Stomach smooth muscle (tissue), 2 donors: ENCODE measurements at regions not wholly inside any gene's neighbourhood (a gene's known extent, or its start where the extent isn't known, plus 50 kb on each side); places are given as distances from the start of the nearest gene placed in this dataset.

Experiments used
- H3K27ac ChIP-seq: one replicate; pipeline ENCODE4 v1.7.0; 2013; ENCODE audit warnings: mild to moderate bottlenecking, low read length, inconsistent platforms
- H3K27me3 ChIP-seq, 2 donors: one replicate each; pipeline ENCODE4 v1.7.0; 2013; ENCODE audit warnings: low read length in 2 of 2; ENCODE audit not compliant: insufficient read depth in 2 of 2, control insufficient read depth in 1 of 2
- H3K36me3 ChIP-seq, 2 donors: one replicate each; pipeline ENCODE4 v1.7.0; 2013; ENCODE audit warnings: low read length in 2 of 2; ENCODE audit not compliant: control insufficient read depth in 2 of 2, insufficient read depth in 2 of 2
- H3K4me1 ChIP-seq: one replicate; pipeline ENCODE4 v1.7.0; 2013; ENCODE audit warnings: low read length; ENCODE audit not compliant: control insufficient read depth, insufficient read depth
- H3K4me3 ChIP-seq, 2 donors: one replicate each; pipeline ENCODE4 v1.7.0; 2013; ENCODE audit warnings: low read length in 2 of 2
- H3K9ac ChIP-seq, 2 donors: one replicate each; pipeline ENCODE4 v1.7.0; 2013; ENCODE audit warnings: low read length in 2 of 2, mild to moderate bottlenecking in 1 of 2
- H3K9me3 ChIP-seq, 2 donors: one replicate each; pipeline ENCODE4 v1.7.0; 2013; ENCODE audit warnings: low read length in 2 of 2; ENCODE audit not compliant: control insufficient read depth in 2 of 2
- donor health status: healthy.
- donor health status: Pancreatic carcinoma.

GRCh38 chr4:189367832-189368231, 572.8 kb upstream of the FRG1 start:
- no peak overlapping the region for H3K9ac ChIP-seq
- H3K9me3 ChIP-seq = no peaks in the 10 kb centered on the region
- H3K27me3 ChIP-seq = no peaks in the 10 kb centered on the region
- H3K36me3 ChIP-seq = no peaks in the 10 kb centered on the region
- H3K27ac ChIP-seq = no peak overlapping the region
- no peak overlapping the region for H3K4me3 ChIP-seq
- no peaks in the 10 kb centered on the region for H3K4me1 ChIP-seq

- Histone ChIP-seq H3K27me3 (no peaks in the 10 kb centered on the region), H3K9ac (no peak overlapping the region), H3K27ac (no peak overlapping the region), H3K4me3 (no peak overlapping the region), H3K4me1 (no peaks in the 10 kb centered on the region), H3K9me3 (no peaks in the 10 kb centered on the region), H3K36me3 (no peaks in the 10 kb centered on the region)
Measured at GRCh38 chr4:189374176-189374575, 566.5 kb upstream of the FRG1 start.

GRCh38 chr4:189376901-189377300, 563.8 kb upstream of the FRG1 start:
- H3K9me3 ChIP-seq = no peaks in the 10 kb centered on the region
- no peaks in the 10 kb centered on the region for H3K4me1 ChIP-seq
- H3K9ac ChIP-seq = no peak overlapping the region
- no peak overlapping the region for H3K27ac ChIP-seq
- H3K4me3 ChIP-seq = no peak overlapping the region
- no peaks in the 10 kb centered on the region for H3K27me3 ChIP-seq
- H3K36me3 ChIP-seq = no peaks in the 10 kb centered on the region

- H3K9me3 ChIP-seq = no peaks in the 10 kb centered on the region
- H3K27me3 ChIP-seq = no peaks in the 10 kb centered on the region
- H3K4me3 ChIP-seq = no peak overlapping the region
- H3K9ac ChIP-seq = no peak overlapping the region
- H3K36me3 ChIP-seq = no peaks in the 10 kb centered on the region
- H3K27ac ChIP-seq = no peak overlapping the region
- H3K4me1 ChIP-seq = no peaks in the 10 kb centered on the region
Measured at GRCh38 chr4:189377569-189377968, 563.1 kb upstream of the FRG1 start.

- H3K27ac ChIP-seq = no peak overlapping the region
- no peaks in the 10 kb centered on the region for H3K27me3 ChIP-seq
- no peaks in the 10 kb centered on the region for H3K4me1 ChIP-seq
- H3K9ac ChIP-seq = no peak overlapping the region
- H3K36me3 ChIP-seq = no peaks in the 10 kb centered on the region
- H3K4me3 ChIP-seq = no peak overlapping the region
- peaks cover 0 to 7% of the 10 kb centered on the region in 2 donors for H3K9me3 ChIP-seq
Measured at GRCh38 chr4:189385098-189385497, 555.6 kb upstream of the FRG1 start.

GRCh38 chr4:189385579-189385978, 555.1 kb upstream of the FRG1 start:
- Histone ChIP-seq H3K27me3 (no peaks in the 10 kb centered on the region), H3K27ac (no peak overlapping the region), H3K36me3 (no peaks in the 10 kb centered on the region), H3K4me3 (no peak overlapping the region), H3K9ac (no peak overlapping the region), H3K4me1 (no peaks in the 10 kb centered on the region), H3K9me3 (peaks cover 0 to 7% of the 10 kb centered on the region in 2 donors)

GRCh38 chr4:189396435-189396834, 544.2 kb upstream of the FRG1 start:
- Histone ChIP-seq H3K9me3 (no peaks in the 10 kb centered on the region), H3K4me1 (no peaks in the 10 kb centered on the region), H3K4me3 (no peak overlapping the region), H3K9ac (no peak overlapping the region), H3K36me3 (no peaks in the 10 kb centered on the region), H3K27ac (no peak overlapping the region), H3K27me3 (no peaks in the 10 kb centered on the region)

- no peak overlapping the region for H3K4me3 ChIP-seq
- no peak overlapping the region for H3K27ac ChIP-seq
- H3K9ac ChIP-seq = no peak overlapping the region
- H3K36me3 ChIP-seq = no peaks in the 10 kb centered on the region
- no peaks in the 10 kb centered on the region for H3K27me3 ChIP-seq
- H3K9me3 ChIP-seq = no peaks in the 10 kb centered on the region
- no peaks in the 10 kb centered on the region for H3K4me1 ChIP-seq
Measured at GRCh38 chr4:189404271-189404670, 536.4 kb upstream of the FRG1 start.

- Histone ChIP-seq H3K27me3 (no peaks in the 10 kb centered on the region), H3K4me3 (no peak overlapping the region), H3K4me1 (no peaks in the 10 kb centered on the region), H3K9me3 (peaks cover 0 to 3% of the 10 kb centered on the region in 2 donors), H3K36me3 (no peaks in the 10 kb centered on the region), H3K9ac (no peak overlapping the region), H3K27ac (no peak overlapping the region)
Measured at GRCh38 chr4:189409158-189409557, 531.5 kb upstream of the FRG1 start.

- no peak overlapping the region for H3K4me3 ChIP-seq
- H3K27me3 ChIP-seq = no peaks in the 10 kb centered on the region
- H3K36me3 ChIP-seq = no peaks in the 10 kb centered on the region
- peaks cover 0 to 3% of the 10 kb centered on the region in 2 donors for H3K9me3 ChIP-seq
- H3K4me1 ChIP-seq = no peaks in the 10 kb centered on the region
- no peak overlapping the region for H3K9ac ChIP-seq
- no peak overlapping the region for H3K27ac ChIP-seq
Measured at GRCh38 chr4:189414021-189414420, 526.7 kb upstream of the FRG1 start.

- no peaks in the 10 kb centered on the region for H3K27me3 ChIP-seq
- no peak overlapping the region for H3K4me3 ChIP-seq
- H3K4me1 ChIP-seq = no peaks in the 10 kb centered on the region
- H3K9ac ChIP-seq = no peak overlapping the region
- H3K36me3 ChIP-seq = no peaks in the 10 kb centered on the region
- H3K27ac ChIP-seq = no peak overlapping the region
- no peaks in the 10 kb centered on the region for H3K9me3 ChIP-seq
Measured at GRCh38 chr4:189420572-189420971, 520.1 kb upstream of the FRG1 start.
